Suprapubic skin (tissue), 4 donors: ENCODE measurements at regions not wholly inside any gene's neighbourhood (a gene's known extent, or its start where the extent isn't known, plus 50 kb on each side); places are given as distances from the start of the nearest gene placed in this dataset.

Source experiments
- DNase-seq, 2 donors: peaks; one replicate each; pipeline ENCODE4 v3.0.0-alpha.2; 2019; ENCODE audit warnings: low spot score in 2 of 2
- H3K27ac ChIP-seq: fragments of 200-600 bp; sonication (generic); one replicate; pipeline ENCODE4 v1.5.1; 2019
- H3K27me3 ChIP-seq: fragments of 200-600 bp; sonication (generic); one replicate; pipeline ENCODE4 v1.5.1; 2019
- H3K36me3 ChIP-seq: fragments of 200-600 bp; sonication (generic); one replicate; pipeline ENCODE4 v1.5.1; 2019
- H3K4me1 ChIP-seq: fragments of 200-600 bp; sonication (generic); one replicate; pipeline ENCODE4 v1.5.1; 2019
- H3K4me3 ChIP-seq: fragments of 200-600 bp; sonication (generic); one replicate; pipeline ENCODE4 v1.5.1; 2019; ENCODE audit warnings: mild to moderate bottlenecking
- H3K9me3 ChIP-seq: fragments of 200-600 bp; sonication (generic); one replicate; pipeline ENCODE4 v1.5.1; 2019
- EP300 ChIP-seq: sonication (generic); formaldehyde crosslinking; IDR thresholded peaks from one replicate; pipeline ENCODE4 v1.6.1; 2017; ENCODE audit warnings: antibody characterized with exemption
- POLR2A ChIP-seq, 2 donors: fragments of 450-650 bp; IDR thresholded peaks; one replicate each; pipeline ENCODE4 v1.6.1; 2017; ENCODE audit warnings: antibody characterized with exemption in 2 of 2, mild to moderate bottlenecking in 2 of 2, moderate library complexity in 2 of 2
- POLR2AphosphoS5 ChIP-seq, 3 donors: sonication (generic); formaldehyde crosslinking; IDR thresholded peaks; one replicate each; pipeline ENCODE4 v1.6.1; 2017; ENCODE audit warnings: antibody characterized with exemption in 3 of 3
- WGBS: methylation state at CpG from one replicate; pipeline ENCODE4 v1.1.5; 2018; 5-methylcytosine and 5-hydroxymethylcytosine counted together
- TF ChIP-seq, protein P1 (sequence below), 2 donors: fragments of 200-600 bp in 1 of 2; fragments of 450-650 bp in 1 of 2; sonication (generic) in 1 of 2; IDR thresholded peaks; one replicate each; pipeline ENCODE4 v1.5.1; 2016 to 2019; ENCODE audit warnings: antibody characterized with exemption in 2 of 2, mild to moderate bottlenecking in 1 of 2, moderate library complexity in 1 of 2

DNA sequence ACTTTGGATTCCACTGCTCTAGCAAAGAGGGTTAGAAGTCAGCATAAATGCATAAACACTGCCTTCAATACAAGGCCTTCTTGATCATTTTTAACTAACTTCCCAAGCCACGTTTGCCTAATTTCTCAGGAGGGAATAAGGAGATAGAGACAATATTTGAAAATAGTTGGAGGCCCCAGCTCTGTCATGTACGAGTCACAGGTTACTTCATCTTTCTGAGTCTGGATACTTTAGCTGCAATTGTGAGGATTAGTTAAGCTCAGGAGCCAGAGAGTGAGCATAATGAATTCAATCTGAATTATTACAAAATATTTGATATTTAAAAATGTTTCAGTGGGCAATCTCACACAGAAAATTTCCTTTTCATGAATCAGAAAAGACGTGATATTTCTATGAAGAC lies 298.9 kb downstream of the SHOX2 start:
- TF ChIP-seq, protein P1, sequence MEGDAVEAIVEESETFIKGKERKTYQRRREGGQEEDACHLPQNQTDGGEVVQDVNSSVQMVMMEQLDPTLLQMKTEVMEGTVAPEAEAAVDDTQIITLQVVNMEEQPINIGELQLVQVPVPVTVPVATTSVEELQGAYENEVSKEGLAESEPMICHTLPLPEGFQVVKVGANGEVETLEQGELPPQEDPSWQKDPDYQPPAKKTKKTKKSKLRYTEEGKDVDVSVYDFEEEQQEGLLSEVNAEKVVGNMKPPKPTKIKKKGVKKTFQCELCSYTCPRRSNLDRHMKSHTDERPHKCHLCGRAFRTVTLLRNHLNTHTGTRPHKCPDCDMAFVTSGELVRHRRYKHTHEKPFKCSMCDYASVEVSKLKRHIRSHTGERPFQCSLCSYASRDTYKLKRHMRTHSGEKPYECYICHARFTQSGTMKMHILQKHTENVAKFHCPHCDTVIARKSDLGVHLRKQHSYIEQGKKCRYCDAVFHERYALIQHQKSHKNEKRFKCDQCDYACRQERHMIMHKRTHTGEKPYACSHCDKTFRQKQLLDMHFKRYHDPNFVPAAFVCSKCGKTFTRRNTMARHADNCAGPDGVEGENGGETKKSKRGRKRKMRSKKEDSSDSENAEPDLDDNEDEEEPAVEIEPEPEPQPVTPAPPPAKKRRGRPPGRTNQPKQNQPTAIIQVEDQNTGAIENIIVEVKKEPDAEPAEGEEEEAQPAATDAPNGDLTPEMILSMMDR (IDR thresholded peaks at IDR 0.05) = no peak
- no peak for TF ChIP-seq EP300
- no peak for TF ChIP-seq POLR2AphosphoS5 (IDR thresholded peaks at IDR 0.05)
- TF ChIP-seq POLR2A (IDR thresholded peaks at IDR 0.05) = no peak
- no peak for DNase-seq
- Histone ChIP-seq H3K4me1 (no peaks in the 10 kb centered on the region), H3K36me3 (no peaks in the 10 kb centered on the region), H3K27me3 (no peaks in the 10 kb centered on the region), H3K9me3 (no peaks in the 10 kb centered on the region), H3K4me3 (no peak overlapping the region), H3K27ac (no peak overlapping the region)
- WGBS = 75% methylated on average over 3 of the region's 3 CpGs

GRCh38 chr3:157805538-157805937 lies 300.7 kb downstream of the SHOX2 start:
- Histone ChIP-seq H3K9me3 (no peaks in the 10 kb centered on the region), H3K36me3 (no peaks in the 10 kb centered on the region), H3K4me1 (no peaks in the 10 kb centered on the region), H3K4me3 (no peak overlapping the region), H3K27ac (no peak overlapping the region), H3K27me3 (no peaks in the 10 kb centered on the region)
- WGBS = 88% methylated on average over 2 of the region's 2 CpGs
- TF ChIP-seq, protein P1 (IDR thresholded peaks at IDR 0.05) = no peak
- TF ChIP-seq POLR2A (IDR thresholded peaks at IDR 0.05) = no peak
- no peak for TF ChIP-seq POLR2AphosphoS5 (IDR thresholded peaks at IDR 0.05)
- TF ChIP-seq EP300 = no peak
- no peak for DNase-seq

DNA sequence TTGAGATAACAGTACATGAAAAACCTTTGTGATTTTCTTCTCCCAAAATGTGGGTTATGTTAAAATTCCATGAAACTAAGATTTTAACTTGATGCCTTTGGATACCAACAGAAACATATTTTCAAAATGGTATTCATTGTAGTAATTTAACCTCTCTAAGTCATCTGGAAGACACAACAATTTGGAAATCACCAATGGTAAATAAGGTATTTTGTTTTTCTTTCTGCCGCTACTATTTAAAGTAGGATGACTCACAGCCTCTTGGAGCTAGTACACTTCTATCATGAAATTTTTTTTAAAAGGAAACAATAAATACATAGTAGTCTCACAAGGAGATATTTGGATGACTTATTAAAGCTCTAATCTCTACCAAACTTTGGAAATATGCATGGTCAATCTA lies 291.6 kb upstream of the VEPH1 start:
- WGBS = 50% methylated on average over 1 of the region's 1 CpG
- Histone ChIP-seq H3K27me3 (no peaks in the 10 kb centered on the region), H3K27ac (no peak overlapping the region), H3K4me3 (no peak overlapping the region), H3K4me1 (no peaks in the 10 kb centered on the region), H3K36me3 (no peaks in the 10 kb centered on the region), H3K9me3 (no peaks in the 10 kb centered on the region)
- no peak for DNase-seq
- TF ChIP-seq POLR2AphosphoS5 (IDR thresholded peaks at IDR 0.05) (no peak), EP300 (no peak), POLR2A (IDR thresholded peaks at IDR 0.05) (no peak)
- TF ChIP-seq, protein P1 (IDR thresholded peaks at IDR 0.05) = no peak

- no peaks in the 10 kb centered on the region for H3K4me1 ChIP-seq
- H3K27ac ChIP-seq = no peak overlapping the region
- no peak overlapping the region for H3K4me3 ChIP-seq
- H3K36me3 ChIP-seq = no peaks in the 10 kb centered on the region
- TF ChIP-seq EP300 = no peak
- no peak for TF ChIP-seq POLR2AphosphoS5 (IDR thresholded peaks at IDR 0.05)
- no peak for TF ChIP-seq POLR2A (IDR thresholded peaks at IDR 0.05)
- TF ChIP-seq, protein P1 (IDR thresholded peaks at IDR 0.05) = no peak
- H3K27me3 ChIP-seq = no peaks in the 10 kb centered on the region
- 74% methylated on average over 9 of the region's 9 CpGs for WGBS
- H3K9me3 ChIP-seq = no peaks in the 10 kb centered on the region
- DNase-seq = no peak
These were observed 290.5 kb upstream of the VEPH1 start for GRCh38 chr3:157793745-157794144.

GRCh38 chr3:157789162-157789561 lies 285.9 kb upstream of the VEPH1 start:
- H3K27me3 ChIP-seq = no peaks in the 10 kb centered on the region
- H3K9me3 ChIP-seq = no peaks in the 10 kb centered on the region
- TF ChIP-seq POLR2A (IDR thresholded peaks at IDR 0.05) = no peak
- H3K27ac ChIP-seq = no peak overlapping the region
- no peaks in the 10 kb centered on the region for H3K36me3 ChIP-seq
- DNase-seq = no peak
- H3K4me3 ChIP-seq = no peak overlapping the region
- peaks cover 12% of the 10 kb centered on the region for H3K4me1 ChIP-seq
- WGBS = 87% methylated on average over 1 of the region's 1 CpG

DNA sequence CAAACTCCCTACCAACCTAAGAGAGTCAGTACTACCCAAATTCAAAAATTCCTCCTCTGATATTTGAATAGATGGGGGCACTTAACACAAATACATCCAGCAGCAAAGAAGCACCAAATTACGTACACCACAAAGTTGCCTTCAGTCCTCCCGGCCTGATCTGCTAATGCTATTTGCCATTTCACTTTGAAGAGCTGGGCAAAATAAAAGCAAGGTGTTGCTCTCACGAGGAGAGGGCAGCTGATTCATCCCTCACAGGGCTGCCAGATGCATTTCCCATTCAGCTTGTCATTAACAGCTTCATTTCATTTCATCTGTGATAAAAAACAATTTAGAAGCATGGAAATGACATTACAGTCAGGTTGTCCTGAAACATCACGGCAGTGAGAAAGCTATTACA lies 283.4 kb upstream of the VEPH1 start:
- no peak for TF ChIP-seq POLR2A (IDR thresholded peaks at IDR 0.05)
- no peak for TF ChIP-seq POLR2AphosphoS5 (IDR thresholded peaks at IDR 0.05)
- no peak for TF ChIP-seq EP300
- TF ChIP-seq, protein P1 (IDR thresholded peaks at IDR 0.05) = no peak
- Histone ChIP-seq H3K9me3 (no peaks in the 10 kb centered on the region), H3K36me3 (no peaks in the 10 kb centered on the region), H3K27me3 (no peaks in the 10 kb centered on the region), H3K27ac (no peak overlapping the region), H3K4me3 (no peak overlapping the region), H3K4me1 (peaks cover 12% of the 10 kb centered on the region)
- no peak for DNase-seq
- 68% methylated on average over 4 of the region's 4 CpGs for WGBS
